OCI-LY1 (cell line): ENCODE measurements at regions not wholly inside any gene's neighbourhood (a gene's known extent, or its start where the extent isn't known, plus 50 kb on each side); places are given as distances from the start of the nearest gene placed in this dataset.

Experiments used
- EZH2 ChIP-seq: fragments of 200-600 bp; sonication (generic), shearing (Covaris generic); IDR thresholded peaks from 2 replicates; pipeline ENCODE4 v1.8.0; 2017; ENCODE audit warnings: borderline replicate concordance, mixed run types, mild to moderate bottlenecking, antibody characterized with exemption, low read length, moderate library complexity, mixed read lengths
- TF ChIP-seq, protein P1 (sequence below): fragments of 200-600 bp; sonication (generic), shearing (Covaris generic); IDR thresholded peaks from 2 replicates; pipeline ENCODE4 v1.5.1; 2017; ENCODE audit warnings: mild to moderate bottlenecking, antibody characterized with exemption, low read length, moderate library complexity, mixed read lengths

DNA sequence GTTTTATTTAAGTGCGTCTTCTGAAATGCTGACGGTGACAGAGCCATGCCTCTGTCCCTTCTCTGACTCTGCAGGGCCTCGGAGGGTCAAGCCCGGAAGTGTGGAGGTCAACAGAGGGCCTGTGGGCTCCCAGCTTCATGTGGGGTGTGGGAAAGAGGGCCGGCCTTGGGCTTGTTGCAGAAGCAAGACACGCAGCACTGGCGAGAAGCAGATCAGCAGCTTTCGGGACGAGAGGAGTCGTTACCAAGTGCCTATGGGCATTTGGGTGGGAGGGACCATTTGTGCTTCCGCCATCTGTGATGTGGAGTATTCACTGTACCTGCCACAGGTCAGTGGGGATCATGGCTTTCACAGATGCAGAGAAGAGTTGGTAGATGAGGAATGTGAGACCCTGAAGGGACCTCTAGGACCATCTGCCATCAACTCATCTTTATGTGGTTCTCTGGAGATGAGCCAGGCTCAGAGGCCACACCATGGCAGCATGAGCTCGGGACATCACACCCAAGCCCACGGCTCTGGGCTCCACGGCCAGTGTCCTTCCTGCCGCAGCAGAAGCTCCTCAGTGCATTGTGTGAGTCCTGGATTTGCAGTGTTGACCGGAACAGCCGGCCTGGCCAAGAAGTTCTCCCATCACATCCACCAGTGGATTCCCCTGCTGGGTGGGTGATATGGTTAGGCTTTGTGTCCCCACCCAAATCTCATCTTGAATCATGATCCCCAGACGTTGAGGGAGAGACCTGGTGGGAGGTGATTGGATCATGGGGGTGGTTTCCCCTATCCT is 590.7 kb downstream of the TBC1D22A start:
- TF ChIP-seq, protein P1, sequence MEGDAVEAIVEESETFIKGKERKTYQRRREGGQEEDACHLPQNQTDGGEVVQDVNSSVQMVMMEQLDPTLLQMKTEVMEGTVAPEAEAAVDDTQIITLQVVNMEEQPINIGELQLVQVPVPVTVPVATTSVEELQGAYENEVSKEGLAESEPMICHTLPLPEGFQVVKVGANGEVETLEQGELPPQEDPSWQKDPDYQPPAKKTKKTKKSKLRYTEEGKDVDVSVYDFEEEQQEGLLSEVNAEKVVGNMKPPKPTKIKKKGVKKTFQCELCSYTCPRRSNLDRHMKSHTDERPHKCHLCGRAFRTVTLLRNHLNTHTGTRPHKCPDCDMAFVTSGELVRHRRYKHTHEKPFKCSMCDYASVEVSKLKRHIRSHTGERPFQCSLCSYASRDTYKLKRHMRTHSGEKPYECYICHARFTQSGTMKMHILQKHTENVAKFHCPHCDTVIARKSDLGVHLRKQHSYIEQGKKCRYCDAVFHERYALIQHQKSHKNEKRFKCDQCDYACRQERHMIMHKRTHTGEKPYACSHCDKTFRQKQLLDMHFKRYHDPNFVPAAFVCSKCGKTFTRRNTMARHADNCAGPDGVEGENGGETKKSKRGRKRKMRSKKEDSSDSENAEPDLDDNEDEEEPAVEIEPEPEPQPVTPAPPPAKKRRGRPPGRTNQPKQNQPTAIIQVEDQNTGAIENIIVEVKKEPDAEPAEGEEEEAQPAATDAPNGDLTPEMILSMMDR = no peak
- no peak for TF ChIP-seq EZH2
